Breast epithelium (tissue), 3 donors: ENCODE measurements at regions not wholly inside any gene's neighbourhood (a gene's known extent, or its start where the extent isn't known, plus 50 kb on each side); places are given as distances from the start of the nearest gene placed in this dataset.

ENCODE experiments used
- POLR2A ChIP-seq: fragments of 450-650 bp; IDR thresholded peaks from one replicate; pipeline ENCODE4 v1.6.1; 2016; ENCODE audit warnings: antibody characterized with exemption, mild to moderate bottlenecking, moderate library complexity
- POLR2AphosphoS5 ChIP-seq, 3 donors: sonication (generic); formaldehyde crosslinking; IDR thresholded peaks; one replicate each; pipeline ENCODE4 v1.6.1; 2017; ENCODE audit warnings: antibody characterized with exemption in 3 of 3
- TF ChIP-seq, protein P1 (sequence below), 3 donors: fragments of 450-650 bp; IDR thresholded peaks; one replicate each; pipeline ENCODE4 v1.5.1; 2016 to 2017; ENCODE audit warnings: antibody characterized with exemption in 3 of 3, mild to moderate bottlenecking in 3 of 3, moderate library complexity in 3 of 3

GRCh38 chr12:5257763-5258495 lies 174.0 kb upstream of the NTF3 start:
- TF ChIP-seq, protein P1, sequence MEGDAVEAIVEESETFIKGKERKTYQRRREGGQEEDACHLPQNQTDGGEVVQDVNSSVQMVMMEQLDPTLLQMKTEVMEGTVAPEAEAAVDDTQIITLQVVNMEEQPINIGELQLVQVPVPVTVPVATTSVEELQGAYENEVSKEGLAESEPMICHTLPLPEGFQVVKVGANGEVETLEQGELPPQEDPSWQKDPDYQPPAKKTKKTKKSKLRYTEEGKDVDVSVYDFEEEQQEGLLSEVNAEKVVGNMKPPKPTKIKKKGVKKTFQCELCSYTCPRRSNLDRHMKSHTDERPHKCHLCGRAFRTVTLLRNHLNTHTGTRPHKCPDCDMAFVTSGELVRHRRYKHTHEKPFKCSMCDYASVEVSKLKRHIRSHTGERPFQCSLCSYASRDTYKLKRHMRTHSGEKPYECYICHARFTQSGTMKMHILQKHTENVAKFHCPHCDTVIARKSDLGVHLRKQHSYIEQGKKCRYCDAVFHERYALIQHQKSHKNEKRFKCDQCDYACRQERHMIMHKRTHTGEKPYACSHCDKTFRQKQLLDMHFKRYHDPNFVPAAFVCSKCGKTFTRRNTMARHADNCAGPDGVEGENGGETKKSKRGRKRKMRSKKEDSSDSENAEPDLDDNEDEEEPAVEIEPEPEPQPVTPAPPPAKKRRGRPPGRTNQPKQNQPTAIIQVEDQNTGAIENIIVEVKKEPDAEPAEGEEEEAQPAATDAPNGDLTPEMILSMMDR (IDR thresholded peaks at IDR 0.05) = no peak
- TF ChIP-seq POLR2AphosphoS5 (IDR thresholded peaks at IDR 0.05) (no peak), POLR2A (no peak)
